GM23338 (cell line): ENCODE measurements at regions not wholly inside any gene's neighbourhood (a gene's known extent, or its start where the extent isn't known, plus 50 kb on each side); places are given as distances from the start of the nearest gene placed in this dataset.
"Not testable (repeated sequence)": the region's sequence is repeated elsewhere in the genome, so short reads cannot be mapped to it uniquely, and the experiment has no call there.

Experiments
- ATAC-seq: fragments of 200-7000 bp; cut with Tn5 transposase; 3 replicates; pipeline ENCODE4 v1.9.1; 2020
- DNase-seq: peaks from one replicate; pipeline ENCODE4 v3.0.0-alpha.2; 2015; ENCODE audit warnings: low spot score
- H2AFZ ChIP-seq: fragments of 200-600 bp; sonication (generic); 2 replicates; pipeline ENCODE4 v1.8.0; 2016; ENCODE audit warnings: antibody characterized with exemption, mild to moderate bottlenecking, moderate library complexity
- H3F3A ChIP-seq: fragments of 200-600 bp; sonication (generic); replicated peaks from 2 replicates; pipeline ENCODE4 v1.8.0; 2017; ENCODE audit warnings: antibody characterized with exemption, mixed run types, low read depth
- H3K27ac ChIP-seq: fragments of 200-600 bp; sonication (generic); 2 replicates; pipeline ENCODE4 v1.6.1; 2016; ENCODE audit warnings: low read depth
- H3K27me3 ChIP-seq: fragments of 200-600 bp; sonication (generic); 2 replicates; pipeline ENCODE4 v1.8.0; 2016; ENCODE audit warnings: mild to moderate bottlenecking, mixed run types, moderate library complexity; ENCODE audit not compliant: insufficient read depth
- H3K36me3 ChIP-seq: fragments of 200-600 bp; sonication (generic); 2 replicates; pipeline ENCODE4 v1.8.0; 2016; ENCODE audit warnings: mild to moderate bottlenecking; ENCODE audit not compliant: insufficient read depth
- H3K4me1 ChIP-seq: fragments of 200-600 bp; sonication (generic); 2 replicates; pipeline ENCODE4 v1.8.0; 2016; ENCODE audit warnings: mild to moderate bottlenecking, moderate library complexity; ENCODE audit not compliant: insufficient read depth
- H3K4me2 ChIP-seq: fragments of 200-600 bp; sonication (generic); 2 replicates; pipeline ENCODE4 v1.7.1; 2017; ENCODE audit warnings: mixed run types
- H3K4me3 ChIP-seq: fragments of 200-600 bp; sonication (generic); 2 replicates; pipeline ENCODE4 v1.6.1; 2016; ENCODE audit warnings: mixed run types
- H3K79me2 ChIP-seq: fragments of 200-600 bp; sonication (generic); replicated peaks from 2 replicates; pipeline ENCODE4 v1.8.0; 2017; ENCODE audit warnings: mild to moderate bottlenecking; ENCODE audit not compliant: insufficient read depth
- H3K9me2 ChIP-seq: fragments of 200-600 bp; sonication (generic); 2 replicates; pipeline ENCODE4 v1.8.0; 2017; ENCODE audit not compliant: insufficient read depth
- H4K20me1 ChIP-seq: fragments of 200-600 bp; sonication (generic); replicated peaks from 2 replicates; pipeline ENCODE4 v1.8.0; 2017; ENCODE audit warnings: mild to moderate bottlenecking; ENCODE audit not compliant: insufficient read depth
- H3K27ac Mint-ChIP-seq: 2 replicates; pipeline ENCODE4 v1.8.0; 2020; ENCODE audit warnings: inconsistent platforms, mild to moderate bottlenecking, moderate library complexity, mixed read lengths
- H3K27me3 Mint-ChIP-seq: 3 replicates; pipeline ENCODE4 v1.8.0; 2022; ENCODE audit warnings: low read depth, mild to moderate bottlenecking, moderate library complexity, mixed read lengths, inconsistent platforms; ENCODE audit not compliant: insufficient read depth, poor library complexity
- H3K36me3 Mint-ChIP-seq: 3 replicates; pipeline ENCODE4 v1.8.0; 2021; ENCODE audit warnings: low read depth, mild to moderate bottlenecking, inconsistent platforms, moderate library complexity, mixed read lengths
- H3K4me1 Mint-ChIP-seq: 3 replicates; pipeline ENCODE4 v1.8.0; 2020; ENCODE audit warnings: mild to moderate bottlenecking, inconsistent platforms, mixed read lengths
- H3K4me3 Mint-ChIP-seq: 3 replicates; pipeline ENCODE4 v1.8.0; 2021; ENCODE audit warnings: moderate library complexity, mild to moderate bottlenecking, inconsistent platforms, mixed read lengths
- H3K9me3 Mint-ChIP-seq: 3 replicates; pipeline ENCODE4 v1.8.0; 2020; ENCODE audit warnings: moderate library complexity, mild to moderate bottlenecking, inconsistent platforms, mixed read lengths
- CREB1 ChIP-seq: fragments of 250-450 bp; sonication (Bioruptor Pico); IDR thresholded peaks from 2 replicates; pipeline ENCODE4 v1.5.0; 2020; ENCODE audit warnings: low read depth, mild to moderate bottlenecking, moderate library complexity
- CTCF ChIP-seq, 2 experiments: fragments of 200-600 bp in 1 of 2; sonication (generic) in 1 of 2; conservative IDR thresholded peaks; 2 replicates each; pipeline versions ENCODE4 v1.5.1 to v1.6.1; 2016 to 2017; ENCODE audit warnings: antibody characterized with exemption in 2 of 2, low read depth in 2 of 2, mild to moderate bottlenecking in 2 of 2, moderate library complexity in 1 of 2
- ETS1 ChIP-seq: IDR thresholded peaks from 2 replicates; pipeline ENCODE4 v1.6.1; 2016; ENCODE audit warnings: antibody characterized with exemption
- EZH2 ChIP-seq: fragments of 200-600 bp; sonication (generic); IDR thresholded peaks from one replicate; pipeline ENCODE4 v1.8.0; 2017; ENCODE audit warnings: antibody characterized with exemption, mild to moderate bottlenecking, low read depth; ENCODE audit not compliant: unreplicated experiment
- JUNB ChIP-seq: IDR thresholded peaks from one replicate; pipeline ENCODE4 v1.6.1; 2016; ENCODE audit warnings: antibody characterized with exemption; ENCODE audit not compliant: unreplicated experiment
- NANOG ChIP-seq: IDR thresholded peaks from 2 replicates; pipeline ENCODE4 v1.6.1; 2016; ENCODE audit warnings: antibody characterized with exemption, borderline replicate concordance
- POLR2AphosphoS5 ChIP-seq: IDR thresholded peaks from 2 replicates; pipeline ENCODE4 v1.6.1; 2016; ENCODE audit warnings: antibody characterized with exemption, low read depth
- ZNF114 ChIP-seq: fragments of 250-450 bp; sonication (Bioruptor Pico); IDR thresholded peaks from 2 replicates; pipeline ENCODE4 v1.5.0; 2020; ENCODE audit warnings: mild to moderate bottlenecking, moderate library complexity
- ZNF462 ChIP-seq: fragments of 250-450 bp; sonication (Bioruptor Pico); IDR thresholded peaks from 2 replicates; pipeline ENCODE4 v1.5.0; 2020; ENCODE audit warnings: mild to moderate bottlenecking, moderate library complexity

- no peaks in the 10 kb centered on the region; the same call in 2 of the 3 replicates for H3K4me1 Mint-ChIP-seq
- no peaks in the 10 kb centered on the region for H3K36me3 ChIP-seq
- H3K4me2 ChIP-seq, result no peak overlapping the region
- H3K36me3 Mint-ChIP-seq, result no peaks in the 10 kb centered on the region
- no peak for DNase-seq
- TF ChIP-seq JUNB (no peak), POLR2AphosphoS5 (no peak), CTCF (conservative IDR thresholded peaks at IDR 0.05; ENCODE audit: low read depth in 2 of 2) (no peak), NANOG (no peak), ETS1 (no peak), CREB1 (CRISPR knock-in tag) (no peak), EZH2 (no peak), ZNF114 (no peak)
- H3K27ac Mint-ChIP-seq, result no peak overlapping the region
- no peaks in the 10 kb centered on the region for H4K20me1 ChIP-seq
- 0 out of 2 replicates have a peak, but pooled peaks cover 4% of the 10 kb centered on the region for H3K27me3 ChIP-seq
- H3F3A ChIP-seq, result no peaks in the 10 kb centered on the region
- peaks cover 2% of the 10 kb centered on the region for H3K27me3 Mint-ChIP-seq
- no peak overlapping the region for H3K27ac ChIP-seq
- H3K4me3 Mint-ChIP-seq, result no peak overlapping the region
- H3K4me3 ChIP-seq, result no peak overlapping the region
- H3K9me3 Mint-ChIP-seq, result no peaks in the 10 kb centered on the region; the same call in 2 of the 3 replicates
- H2AFZ ChIP-seq, result no peak overlapping the region
- H3K79me2 ChIP-seq, result no peaks in the 10 kb centered on the region
- ATAC-seq, result no peak
- H3K4me1 ChIP-seq, result peaks cover 1% of the 10 kb centered on the region
- no peaks in the 10 kb centered on the region for H3K9me2 ChIP-seq
These were observed 106.7 kb upstream of the UBAC2 start for GRCh38 chr13:99093997-99094396.

GRCh38 chr13:99101831-99102230 lies 98.8 kb upstream of the UBAC2 start:
- not testable (repeated sequence) for DNase-seq, H3K4me3 ChIP-seq, H3K79me2 ChIP-seq, H3K9me2 ChIP-seq, H3K27ac ChIP-seq, H3K4me1 ChIP-seq, H3F3A ChIP-seq, H3K27ac Mint-ChIP-seq, H3K9me3 Mint-ChIP-seq, H3K36me3 Mint-ChIP-seq, H3K27me3 Mint-ChIP-seq, H3K4me2 ChIP-seq, H3K4me3 Mint-ChIP-seq, H4K20me1 ChIP-seq, H3K27me3 ChIP-seq, H3K4me1 Mint-ChIP-seq, H3K36me3 ChIP-seq, ATAC-seq
- peak overlapping the region; percentile 33; the same call in 1 of the 2 replicates for H2AFZ ChIP-seq

GRCh38 chr13:99103536-99103935 lies 97.1 kb upstream of the UBAC2 start:
- peak overlapping the region; percentile 85; the same call in 1 of the 2 replicates for H2AFZ ChIP-seq
- Mint-ChIP-seq H3K4me1 (peaks cover 7% of the 10 kb centered on the region), H3K36me3 (no peaks in the 10 kb centered on the region), H3K27me3 (peaks cover 6% of the 10 kb centered on the region), H3K9me3 (no peaks in the 10 kb centered on the region), H3K4me3 (no peak overlapping the region), H3K27ac (no peak overlapping the region)
- DNase-seq, result peak; percentile 27
- peaks cover 3% of the 10 kb centered on the region for H3K4me1 ChIP-seq
- no peak overlapping the region for H3K4me3 ChIP-seq
- no peaks in the 10 kb centered on the region for H3K36me3 ChIP-seq
- ATAC-seq, result peak; percentile 54
- H3K27ac ChIP-seq, result no peak overlapping the region
- H3K27me3 ChIP-seq, result no peaks in the 10 kb centered on the region
- H3K4me2 ChIP-seq, result no peak overlapping the region
- no peaks in the 10 kb centered on the region for H3K79me2 ChIP-seq
- H3K9me2 ChIP-seq, result no peaks in the 10 kb centered on the region
- H3F3A ChIP-seq, result no peaks in the 10 kb centered on the region
- H4K20me1 ChIP-seq, result no peaks in the 10 kb centered on the region
- TF ChIP-seq ZNF114, result no peak
- TF ChIP-seq POLR2AphosphoS5, result no peak
- TF ChIP-seq ZNF462 (CRISPR knock-in tag), result no peak
- no peak for TF ChIP-seq EZH2
- TF ChIP-seq JUNB, result no peak
